ENCODE measurements at regions not wholly inside any gene's neighbourhood (a gene's known extent, or its start where the extent isn't known, plus 50 kb on each side); places are given as distances from the start of the nearest gene placed in this dataset.

GRCh38 chr4:13201241-13201640 is 282.9 kb downstream of the RAB28 start:
- intact Hi-C loops (cut with DNase I) = no loop called here
- no peak for TF ChIP-seq CTCF (IDR thresholded peaks at IDR 0.05)
- DNase-seq = no peak

GRCh38 chr4:13196721-13197120 is 287.4 kb downstream of the RAB28 start:
- H3K27ac ChIP-seq = no peak overlapping the region
- DNase-seq = no peak
- no peak for TF ChIP-seq CTCF (IDR thresholded peaks at IDR 0.05)
- no peaks in the 10 kb centered on the region for H3K27me3 ChIP-seq
- H3K4me1 ChIP-seq = no peaks in the 10 kb centered on the region
- no peaks in the 10 kb centered on the region for H3K9me3 ChIP-seq
- no peaks in the 10 kb centered on the region for H3K36me3 ChIP-seq
- no peak overlapping the region for H3K4me3 ChIP-seq
- intact Hi-C loops (cut with DNase I) = no loop called here
- no peak for ATAC-seq

More at GRCh38 chr4:13201241-13201640, 282.9 kb downstream of the RAB28 start:
- no peaks in the 10 kb centered on the region for H3K4me1 ChIP-seq
- no peak for ATAC-seq
- H3K9me3 ChIP-seq = no peaks in the 10 kb centered on the region
- no peaks in the 10 kb centered on the region for H3K36me3 ChIP-seq
- H3K4me3 ChIP-seq = no peak overlapping the region
- no peak overlapping the region for H3K27ac ChIP-seq
- H3K27me3 ChIP-seq = no peaks in the 10 kb centered on the region

- TF ChIP-seq CTCF (IDR thresholded peaks at IDR 0.05) = no peak
- intact Hi-C loops (cut with DNase I) = no loop called here
- ATAC-seq = no peak
Observed at GRCh38 chr4:13193662-13194061, 290.5 kb downstream of the RAB28 start.

GRCh38 chr4:13190093-13190721 is 293.9 kb downstream of the RAB28 start:
- Histone ChIP-seq H3K4me3 (no peak overlapping the region), H3K36me3 (no peaks in the 10 kb centered on the region), H3K4me1 (no peaks in the 10 kb centered on the region), H3K9me3 (no peaks in the 10 kb centered on the region), H3K27me3 (no peaks in the 10 kb centered on the region), H3K27ac (no peak overlapping the region)
- no peak for ATAC-seq
- no peak for TF ChIP-seq CTCF (IDR thresholded peaks at IDR 0.05)
- DNase-seq = no peak
- intact Hi-C loops (cut with DNase I) = no loop called here

More at GRCh38 chr4:13193662-13194061, 290.5 kb downstream of the RAB28 start:
- no peaks in the 10 kb centered on the region for H3K27me3 ChIP-seq
- H3K27ac ChIP-seq = no peak overlapping the region
- no peaks in the 10 kb centered on the region for H3K4me1 ChIP-seq
- no peaks in the 10 kb centered on the region for H3K36me3 ChIP-seq
- H3K9me3 ChIP-seq = no peaks in the 10 kb centered on the region
- no peak for DNase-seq
- H3K4me3 ChIP-seq = no peak overlapping the region

- ATAC-seq (no peak), DNase-seq (no peak)
- H3K9me3 ChIP-seq = no peaks in the 10 kb centered on the region
- no peaks in the 10 kb centered on the region for H3K36me3 ChIP-seq
- TF ChIP-seq CTCF (IDR thresholded peaks at IDR 0.05) = no peak
- intact Hi-C loops (cut with DNase I) = no loop called here
- H3K27me3 ChIP-seq = no peaks in the 10 kb centered on the region
- no peaks in the 10 kb centered on the region for H3K4me1 ChIP-seq
- H3K27ac ChIP-seq = no peak overlapping the region
- no peak overlapping the region for H3K4me3 ChIP-seq
Observed at GRCh38 chr4:13184199-13184598, 299.9 kb downstream of the RAB28 start.

- no peak for DNase-seq
- ATAC-seq = no peak
- Histone ChIP-seq H3K4me1 (no peaks in the 10 kb centered on the region), H3K4me3 (no peak overlapping the region), H3K27ac (no peak overlapping the region), H3K36me3 (no peaks in the 10 kb centered on the region), H3K27me3 (no peaks in the 10 kb centered on the region), H3K9me3 (no peaks in the 10 kb centered on the region)
- TF ChIP-seq CTCF (IDR thresholded peaks at IDR 0.05) = no peak
- intact Hi-C loops (cut with DNase I) = no loop called here
Observed at GRCh38 chr4:13182133-13182532, 302.0 kb downstream of the RAB28 start.

Data from upper lobe of right lung (tissue), 1 donor.